Esophagus muscularis mucosa (tissue), 4 donors: ENCODE measurements at regions not wholly inside any gene's neighbourhood (a gene's known extent, or its start where the extent isn't known, plus 50 kb on each side); places are given as distances from the start of the nearest gene placed in this dataset.

ENCODE experiments used
- CTCF ChIP-seq, 3 experiments: fragments of 200-600 bp in 2 of 3; fragments of 450-650 bp in 1 of 3; sonication (generic) in 2 of 3; IDR thresholded peaks; one replicate each; pipeline ENCODE4 v1.5.1; 2017 to 2019; ENCODE audit warnings: antibody characterized with exemption in 3 of 3, mild to moderate bottlenecking in 2 of 3, moderate library complexity in 1 of 3
- EP300 ChIP-seq: sonication (generic); formaldehyde crosslinking; IDR thresholded peaks from one replicate; pipeline ENCODE4 v1.6.1; 2017; ENCODE audit warnings: antibody characterized with exemption
- POLR2A ChIP-seq: fragments of 450-650 bp; IDR thresholded peaks from one replicate; pipeline ENCODE4 v1.6.1; 2017; ENCODE audit warnings: antibody characterized with exemption, moderate library complexity, mild to moderate bottlenecking, low read depth
- POLR2AphosphoS5 ChIP-seq, 2 donors: sonication (generic); formaldehyde crosslinking; IDR thresholded peaks; one replicate each; pipeline ENCODE4 v1.6.1; 2017; ENCODE audit warnings: antibody characterized with exemption in 2 of 2

DNA sequence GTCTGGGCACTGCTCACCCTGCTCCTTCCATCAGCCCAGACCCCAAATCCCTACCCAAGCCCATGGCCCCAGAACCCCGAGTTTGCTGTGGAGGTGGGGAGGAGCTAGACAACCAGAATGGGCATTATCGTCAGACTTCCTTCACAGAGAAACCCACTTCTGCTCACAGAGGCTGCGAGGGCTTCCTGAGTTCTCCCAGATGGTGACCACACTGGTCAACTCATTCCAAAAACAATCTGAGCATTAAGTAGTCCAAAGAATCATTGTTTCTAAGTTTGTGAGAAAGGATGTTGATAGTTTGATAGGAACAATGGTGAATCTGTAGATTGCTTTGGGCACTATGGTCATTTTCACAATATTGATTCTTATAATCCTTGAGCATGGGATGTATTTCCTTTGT lies 60.2 kb downstream of the LRRC30 start:
- TF ChIP-seq CTCF (IDR thresholded peaks at IDR 0.05): no peak
- no peak for TF ChIP-seq POLR2A
- TF ChIP-seq EP300: no peak
- no peak for TF ChIP-seq POLR2AphosphoS5 (IDR thresholded peaks at IDR 0.05)
